Nephron progenitor cell (in vitro differentiated cells): ENCODE measurements at regions not wholly inside any gene's neighbourhood (a gene's known extent, or its start where the extent isn't known, plus 50 kb on each side); places are given as distances from the start of the nearest gene placed in this dataset.
"Not testable (repeated sequence)": the region's sequence is repeated elsewhere in the genome, so short reads cannot be mapped to it uniquely, and the experiment has no call there.

Experiments
- DNase-seq: peaks from one replicate; pipeline ENCODE4 v3.0.0; 2021
- H3K27ac Mint-ChIP-seq: 2 replicates; pipeline ENCODE4 v1.8.0; 2021; ENCODE audit warnings: mild to moderate bottlenecking, moderate library complexity, mixed read lengths
- H3K27me3 Mint-ChIP-seq: 2 replicates; pipeline ENCODE4 v1.8.0; 2021; ENCODE audit warnings: mild to moderate bottlenecking, low read depth, mixed read lengths; ENCODE audit not compliant: poor library complexity
- H3K36me3 Mint-ChIP-seq: 2 replicates; pipeline ENCODE4 v1.8.0; 2021; ENCODE audit warnings: low read depth, mixed read lengths
- H3K4me1 Mint-ChIP-seq: 2 replicates; pipeline ENCODE4 v1.8.0; 2021; ENCODE audit warnings: mixed read lengths
- H3K4me3 Mint-ChIP-seq: 2 replicates; pipeline ENCODE4 v1.8.0; 2021; ENCODE audit warnings: mild to moderate bottlenecking, moderate library complexity, mixed read lengths
- H3K9me3 Mint-ChIP-seq: 2 replicates; pipeline ENCODE4 v1.8.0; 2021; ENCODE audit warnings: mild to moderate bottlenecking, moderate library complexity, mixed read lengths
- CTCF ChIP-seq: fragments of 200-600 bp; sonication (generic); IDR thresholded peaks from 2 replicates; pipeline ENCODE4 v1.5.0; 2021; ENCODE audit warnings: antibody characterized with exemption

DNA sequence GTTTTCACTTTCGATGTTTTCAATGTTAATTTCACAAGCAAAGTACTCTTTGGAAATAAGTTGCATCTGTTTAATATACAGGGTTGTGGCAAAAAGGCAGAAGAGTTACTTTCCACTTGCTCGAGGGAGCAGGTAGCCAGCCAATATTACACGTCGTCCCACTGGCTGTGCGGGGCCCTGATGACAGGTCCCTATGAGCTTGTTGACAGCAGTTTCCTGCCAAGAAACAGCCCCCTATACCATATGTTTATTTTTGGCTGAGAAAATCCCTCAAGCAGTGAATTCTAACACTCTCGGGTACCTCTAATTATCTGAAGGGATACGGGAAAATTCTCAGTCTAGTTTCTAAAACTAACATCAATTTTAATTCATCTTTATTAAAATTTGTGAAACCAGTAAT lies 116.8 kb upstream of the SGO1 start:
- Mint-ChIP-seq H3K4me1 (peaks cover 5% of the 10 kb centered on the region), H3K27ac (no peak overlapping the region), H3K4me3 (no peak overlapping the region), H3K27me3 (peaks cover 3% of the 10 kb centered on the region), H3K9me3 (peaks cover 21% of the 10 kb centered on the region), H3K36me3 (no peaks in the 10 kb centered on the region)
- no peak for TF ChIP-seq CTCF
- no peak for DNase-seq

DNA sequence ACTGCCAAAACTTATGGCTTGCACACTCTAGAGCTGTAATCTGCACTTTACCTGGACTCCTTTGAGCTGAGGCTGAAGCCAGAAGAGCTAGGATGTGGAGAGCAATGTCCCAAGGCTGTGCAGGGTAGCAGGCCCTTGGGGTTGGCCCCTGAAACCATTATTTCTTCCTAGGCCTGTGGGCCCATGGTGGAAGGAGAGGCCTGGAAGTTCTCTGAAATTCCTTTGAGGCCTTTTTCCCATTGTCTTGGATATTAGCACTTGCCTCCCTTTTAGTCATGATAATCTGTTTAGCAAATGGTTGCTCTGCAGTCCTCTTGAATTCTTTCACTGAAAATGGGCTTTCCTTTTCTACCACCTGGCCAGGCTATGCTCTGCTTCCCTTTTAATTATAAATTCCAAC lies 102.0 kb upstream of the SGO1 start:
- Mint-ChIP-seq H3K4me1 (no peaks in the 10 kb centered on the region), H3K27ac (no peak overlapping the region)
- TF ChIP-seq CTCF, result no peak

DNA sequence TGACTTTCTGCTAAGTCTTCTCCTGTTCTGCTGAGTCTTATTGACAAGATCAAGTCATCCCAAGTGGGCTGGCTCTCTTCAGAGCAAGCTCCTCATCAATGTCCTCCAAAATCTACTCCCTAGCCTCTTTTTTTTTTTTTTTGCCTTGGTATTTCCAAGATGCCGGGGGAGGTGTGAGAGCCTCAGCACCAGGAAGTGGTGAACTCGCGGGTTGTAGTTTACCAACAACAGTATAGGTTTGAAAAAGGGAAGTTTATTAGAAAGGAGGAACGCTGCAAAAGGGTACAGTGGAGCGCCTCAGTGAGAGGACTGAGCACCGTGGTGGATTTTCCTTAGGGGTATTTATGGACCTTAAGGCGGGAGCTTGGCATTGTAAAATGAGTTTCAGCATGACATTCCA lies 94.3 kb upstream of the SGO1 start:
- Mint-ChIP-seq H3K27ac (no peak overlapping the region), H3K36me3 (peaks cover 8% of the 10 kb centered on the region), H3K4me1 (no peaks in the 10 kb centered on the region), H3K4me3 (no peak overlapping the region), H3K9me3 (peaks cover 38% of the 10 kb centered on the region), H3K27me3 (no peaks in the 10 kb centered on the region)
- no peak for DNase-seq
- TF ChIP-seq CTCF, result no peak

More for the DNA sequence above, 102.0 kb upstream of the SGO1 start:
- no peak for DNase-seq
- peaks cover 3% of the 10 kb centered on the region for H3K36me3 Mint-ChIP-seq
- peaks cover 18% of the 10 kb centered on the region for H3K9me3 Mint-ChIP-seq
- peaks cover 6% of the 10 kb centered on the region for H3K27me3 Mint-ChIP-seq
- H3K4me3 Mint-ChIP-seq, result no peak overlapping the region

- H3K27me3 Mint-ChIP-seq, H3K4me1 Mint-ChIP-seq, H3K4me3 Mint-ChIP-seq, DNase-seq, H3K27ac Mint-ChIP-seq, H3K36me3 Mint-ChIP-seq: not testable (repeated sequence)
- H3K9me3 Mint-ChIP-seq, result peaks cover 40% of the 10 kb centered on the region
Measured at GRCh38 chr3:20265977-20266376, 80.0 kb upstream of the SGO1 start.

DNA sequence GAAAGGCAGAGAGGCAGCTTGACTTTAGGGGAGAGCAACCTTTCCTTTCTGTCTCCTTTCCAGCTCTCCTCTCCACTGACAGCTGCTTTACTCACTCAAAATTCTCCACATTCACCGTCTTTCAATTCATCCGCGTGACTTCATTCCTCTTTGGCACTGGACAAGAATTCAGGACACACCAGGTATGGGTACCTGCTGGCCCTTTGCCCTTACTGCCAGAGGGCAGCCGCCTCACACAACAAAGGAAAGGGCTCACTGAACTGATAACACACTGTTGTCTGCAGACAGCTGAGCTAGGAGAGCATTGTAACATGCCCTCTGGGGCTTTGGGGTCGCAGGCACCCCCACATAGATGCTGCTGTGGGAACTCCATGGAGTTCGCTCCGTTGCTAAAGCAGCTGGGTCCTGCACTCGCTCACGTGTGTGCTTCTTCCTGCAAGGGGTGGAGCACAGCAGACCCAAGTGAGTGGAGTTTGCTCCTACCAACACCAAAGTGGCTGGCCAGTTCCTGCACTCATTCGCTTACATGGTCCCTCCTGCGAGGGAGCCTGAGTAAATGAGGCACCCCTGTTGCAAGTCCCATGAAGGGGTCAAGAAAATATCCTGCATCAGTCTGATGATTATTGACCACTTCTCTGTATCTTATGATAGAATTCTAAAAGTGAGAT lies 79.0 kb upstream of the SGO1 start:
- H3K4me1 Mint-ChIP-seq, result no peaks in the 10 kb centered on the region
- no peak for TF ChIP-seq CTCF
- no peaks in the 10 kb centered on the region for H3K36me3 Mint-ChIP-seq
- no peak overlapping the region for H3K4me3 Mint-ChIP-seq
- H3K27ac Mint-ChIP-seq, result no peak overlapping the region
- H3K9me3 Mint-ChIP-seq, result peaks cover 34% of the 10 kb centered on the region
- DNase-seq, result no peak
- H3K27me3 Mint-ChIP-seq, result peaks cover 8% of the 10 kb centered on the region

DNA sequence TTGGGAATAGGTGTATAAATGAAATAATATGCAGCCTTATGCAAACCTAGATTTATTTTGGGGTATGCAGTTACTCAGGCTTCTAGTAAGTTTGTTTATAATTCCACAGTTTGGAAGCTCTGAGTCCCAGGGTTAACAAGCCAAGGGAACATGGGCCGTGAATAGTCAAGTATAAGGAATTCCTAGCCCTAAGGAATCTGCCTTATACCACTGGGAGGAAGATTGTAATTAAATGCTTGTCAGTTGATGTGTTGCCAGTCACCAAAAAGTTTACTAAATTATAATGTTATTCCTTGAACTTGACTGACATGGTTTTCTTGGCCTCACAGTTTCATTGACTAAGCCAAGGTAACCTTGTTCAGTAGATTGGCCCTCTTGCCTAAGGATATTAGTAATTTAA lies 72.4 kb upstream of the SGO1 start:
- Mint-ChIP-seq H3K4me1 (no peaks in the 10 kb centered on the region), H3K27me3 (peaks cover 4% of the 10 kb centered on the region), H3K9me3 (no peaks in the 10 kb centered on the region), H3K36me3 (no peaks in the 10 kb centered on the region), H3K4me3 (no peak overlapping the region), H3K27ac (no peak overlapping the region)
- no peak for TF ChIP-seq CTCF
- no peak for DNase-seq
